Progenitor cell of endocrine pancreas (in vitro differentiated cells): ENCODE measurements at regions not wholly inside any gene's neighbourhood (a gene's known extent, or its start where the extent isn't known, plus 50 kb on each side); places are given as distances from the start of the nearest gene placed in this dataset.

Experiments
- DNase-seq: peaks from one replicate; pipeline ENCODE4 v3.0.0; 2021; ENCODE audit warnings: low spot score; ENCODE audit not compliant: unreplicated experiment
- H3K27ac Mint-ChIP-seq: 2 replicates; pipeline ENCODE4 v1.8.0; 2021; ENCODE audit warnings: mild to moderate bottlenecking, moderate library complexity, mixed read lengths
- H3K27me3 Mint-ChIP-seq: 2 replicates; pipeline ENCODE4 v1.8.0; 2021; ENCODE audit warnings: mixed read lengths
- H3K36me3 Mint-ChIP-seq: 2 replicates; pipeline ENCODE4 v1.8.0; 2022; ENCODE audit warnings: mixed read lengths; ENCODE audit not compliant: insufficient read depth
- H3K4me1 Mint-ChIP-seq: 2 replicates; pipeline ENCODE4 v1.8.0; 2021; ENCODE audit warnings: low read depth, mixed read lengths
- H3K4me3 Mint-ChIP-seq: 2 replicates; pipeline ENCODE4 v1.8.0; 2021; ENCODE audit warnings: low read depth, mild to moderate bottlenecking, moderate library complexity, mixed read lengths
- H3K9me3 Mint-ChIP-seq: 2 replicates; pipeline ENCODE4 v1.8.0; 2021; ENCODE audit warnings: low read depth, mixed read lengths
- CTCF ChIP-seq: fragments of 200-600 bp; sonication (generic); IDR thresholded peaks from one replicate; pipeline ENCODE4 v1.5.0; 2021; ENCODE audit warnings: antibody characterized with exemption, mild to moderate bottlenecking; ENCODE audit not compliant: unreplicated experiment

GRCh38 chr19:23519031-23519430 lies 123.8 kb upstream of the ZNF91 start:
- Mint-ChIP-seq H3K4me1 (no peaks in the 10 kb centered on the region), H3K9me3 (peaks cover 4% of the 10 kb centered on the region), H3K36me3 (no peaks in the 10 kb centered on the region), H3K27ac (no peak overlapping the region), H3K4me3 (no peak overlapping the region), H3K27me3 (no peaks in the 10 kb centered on the region)
- DNase-seq, result no peak
- no peak for TF ChIP-seq CTCF

- Mint-ChIP-seq H3K4me1 (no peaks in the 10 kb centered on the region), H3K27ac (no peak overlapping the region), H3K9me3 (peaks cover 1% of the 10 kb centered on the region), H3K36me3 (no peaks in the 10 kb centered on the region), H3K27me3 (no peaks in the 10 kb centered on the region), H3K4me3 (no peak overlapping the region)
- no peak for DNase-seq
- no peak for TF ChIP-seq CTCF
Observed at GRCh38 chr19:23516266-23516665, 121.0 kb upstream of the ZNF91 start.

GRCh38 chr19:23515551-23515950 lies 120.3 kb upstream of the ZNF91 start:
- Mint-ChIP-seq H3K4me1 (no peaks in the 10 kb centered on the region), H3K4me3 (no peak overlapping the region), H3K27ac (no peak overlapping the region), H3K36me3 (no peaks in the 10 kb centered on the region), H3K9me3 (peaks cover 3% of the 10 kb centered on the region), H3K27me3 (no peaks in the 10 kb centered on the region)
- DNase-seq, result no peak
- no peak for TF ChIP-seq CTCF

GRCh38 chr19:23512151-23512925 lies 117.1 kb upstream of the ZNF91 start:
- Mint-ChIP-seq H3K9me3 (peaks cover 5% of the 10 kb centered on the region), H3K4me3 (no peak overlapping the region), H3K36me3 (no peaks in the 10 kb centered on the region), H3K27me3 (no peaks in the 10 kb centered on the region), H3K4me1 (no peaks in the 10 kb centered on the region), H3K27ac (no peak overlapping the region)
- TF ChIP-seq CTCF, result no peak
- no peak for DNase-seq

GRCh38 chr19:23509686-23510450 lies 114.6 kb upstream of the ZNF91 start:
- Mint-ChIP-seq H3K9me3 (peaks cover 7% of the 10 kb centered on the region), H3K4me1 (no peaks in the 10 kb centered on the region), H3K36me3 (no peaks in the 10 kb centered on the region), H3K4me3 (no peak overlapping the region), H3K27ac (no peak overlapping the region), H3K27me3 (no peaks in the 10 kb centered on the region)
- DNase-seq, result no peak
- no peak for TF ChIP-seq CTCF
